Activated naive CD4-positive, alpha-beta T cell treated with anti-CD3 and anti-CD28 coated beads for 36 hours (primary cell): ENCODE measurements at regions not wholly inside any gene's neighbourhood (a gene's known extent, or its start where the extent isn't known, plus 50 kb on each side); places are given as distances from the start of the nearest gene placed in this dataset.

Source experiments
- CTCF ChIA-PET: fragments of 350-600 bp; sonication (Branson Sonifier 250); formaldehyde crosslinking; loops from one replicate; lab custom pipeline; 2021; ENCODE audit warnings: antibody characterized with exemption; lab: Charles Lee
- DNase-seq: peaks from one replicate; pipeline ENCODE4 v3.0.0-alpha.2; 2020
- H3K27ac Mint-ChIP-seq: one replicate; pipeline ENCODE4 v1.8.0; 2021; ENCODE audit warnings: mild to moderate bottlenecking, mixed read lengths
- H3K27me3 Mint-ChIP-seq: one replicate; pipeline ENCODE4 v1.8.0; 2021; ENCODE audit warnings: low read depth, mixed read lengths
- H3K36me3 Mint-ChIP-seq: one replicate; pipeline ENCODE4 v1.8.0; 2021; ENCODE audit warnings: low read depth, mixed read lengths
- H3K4me1 Mint-ChIP-seq: one replicate; pipeline ENCODE4 v1.8.0; 2021; ENCODE audit warnings: low read depth, mixed read lengths
- H3K4me3 Mint-ChIP-seq: one replicate; pipeline ENCODE4 v1.8.0; 2021; ENCODE audit warnings: mild to moderate bottlenecking, moderate library complexity, mixed read lengths
- H3K9me3 Mint-ChIP-seq: one replicate; pipeline ENCODE4 v1.8.0; 2021; ENCODE audit warnings: mixed read lengths
- intact Hi-C: fragments of 100-400 bp; cut with micrococcal nuclease; formaldehyde crosslinking; loops from one replicate; pipeline ENCODE4 v1.15.1; 2023

DNA sequence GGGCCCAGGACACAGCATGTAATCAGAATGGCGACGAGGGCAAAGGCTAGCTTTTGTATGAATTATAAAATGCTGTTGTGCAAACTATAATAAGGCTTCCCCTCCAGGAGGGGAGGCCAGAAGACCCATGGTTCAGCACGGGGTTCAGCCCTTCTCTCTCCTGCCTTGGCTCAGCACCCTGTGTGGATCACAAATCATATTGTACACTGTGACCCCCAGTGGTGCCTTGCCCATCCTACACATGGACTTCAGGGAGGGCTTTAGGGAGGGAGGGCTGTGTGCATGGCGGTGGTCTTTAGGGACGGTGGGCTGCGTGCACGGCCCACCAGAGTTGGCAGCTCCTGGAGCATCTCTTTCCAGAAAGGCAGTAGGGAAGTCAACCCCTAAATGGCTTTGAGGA, 120.8 kb upstream of the TNR start:
- no peaks in the 10 kb centered on the region for H3K4me1 Mint-ChIP-seq
- peaks cover 3% of the 10 kb centered on the region for H3K27me3 Mint-ChIP-seq
- no peak for DNase-seq
- H3K9me3 Mint-ChIP-seq: no peaks in the 10 kb centered on the region
- H3K36me3 Mint-ChIP-seq: no peaks in the 10 kb centered on the region
- CTCF ChIA-PET: no interaction called here
- no peak overlapping the region for H3K4me3 Mint-ChIP-seq
- intact Hi-C loops: no loop called here
- no peak overlapping the region for H3K27ac Mint-ChIP-seq

DNA sequence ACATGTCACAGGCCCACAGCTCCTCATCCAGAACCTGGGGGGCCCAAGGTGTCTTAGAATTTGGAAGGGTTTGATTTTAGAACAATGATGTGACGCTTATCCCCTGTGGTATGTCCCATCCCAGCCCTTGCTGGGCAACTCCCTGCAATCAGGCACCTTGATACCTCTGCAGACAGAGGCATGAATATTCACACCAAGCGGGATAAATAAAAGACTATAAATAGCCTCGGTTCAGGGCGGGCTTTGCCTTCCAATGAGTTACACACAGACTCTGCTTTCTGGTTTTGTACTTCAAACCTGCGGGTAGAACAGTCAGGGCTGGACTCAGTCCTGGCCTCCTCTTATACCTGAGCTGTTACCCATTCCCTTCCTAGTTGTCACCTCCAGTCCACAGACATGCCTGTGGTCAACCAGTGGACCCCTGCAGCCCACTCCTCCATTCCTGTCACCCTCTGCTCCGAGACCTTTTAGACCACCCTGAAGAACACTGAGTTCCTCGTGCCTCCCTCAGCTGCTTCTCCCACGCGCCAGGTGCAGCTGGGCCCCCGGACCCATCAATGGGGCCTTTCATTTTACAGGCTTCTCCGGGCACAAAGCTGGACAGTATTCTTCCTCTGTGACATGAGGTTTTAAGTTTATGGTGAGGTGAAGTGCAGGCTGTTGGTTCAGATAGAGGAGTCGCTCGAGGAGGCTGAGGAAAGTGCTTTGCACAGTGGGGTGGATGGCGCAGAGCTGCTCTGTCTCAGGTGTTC, 120.1 kb upstream of the TNR start:
- Mint-ChIP-seq H3K27ac (no peak overlapping the region), H3K4me3 (no peak overlapping the region), H3K27me3 (peaks cover 3% of the 10 kb centered on the region), H3K36me3 (no peaks in the 10 kb centered on the region), H3K9me3 (no peaks in the 10 kb centered on the region), H3K4me1 (no peaks in the 10 kb centered on the region)
- CTCF ChIA-PET: no interaction called here
- intact Hi-C loops: no loop called here
- DNase-seq: no peak

DNA sequence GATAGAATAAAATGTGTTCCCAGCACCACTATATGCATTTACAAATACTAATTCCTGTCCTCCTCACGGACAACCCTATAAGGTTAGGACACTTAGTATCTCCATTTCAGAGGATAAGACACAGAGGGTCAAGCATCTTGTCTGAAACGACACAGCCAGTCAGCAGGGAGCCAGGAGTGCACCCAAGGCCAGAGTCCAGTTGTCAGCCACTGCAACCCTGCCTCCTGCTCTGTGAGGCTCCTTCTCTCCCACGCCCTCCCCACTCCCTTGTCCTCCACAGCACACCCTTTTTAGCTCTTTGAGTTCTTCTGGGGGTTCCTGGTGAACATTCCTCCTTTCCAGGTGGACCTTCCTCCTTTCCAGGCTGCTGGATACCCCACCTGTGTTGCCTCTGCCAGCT, 119.0 kb upstream of the TNR start:
- intact Hi-C loops: no loop called here
- no peak overlapping the region for H3K4me3 Mint-ChIP-seq
- DNase-seq: no peak
- H3K36me3 Mint-ChIP-seq: no peaks in the 10 kb centered on the region
- no peaks in the 10 kb centered on the region for H3K4me1 Mint-ChIP-seq
- no peaks in the 10 kb centered on the region for H3K9me3 Mint-ChIP-seq
- CTCF ChIA-PET: no interaction called here
- H3K27ac Mint-ChIP-seq: no peak overlapping the region
- H3K27me3 Mint-ChIP-seq: peaks cover 3% of the 10 kb centered on the region

DNA sequence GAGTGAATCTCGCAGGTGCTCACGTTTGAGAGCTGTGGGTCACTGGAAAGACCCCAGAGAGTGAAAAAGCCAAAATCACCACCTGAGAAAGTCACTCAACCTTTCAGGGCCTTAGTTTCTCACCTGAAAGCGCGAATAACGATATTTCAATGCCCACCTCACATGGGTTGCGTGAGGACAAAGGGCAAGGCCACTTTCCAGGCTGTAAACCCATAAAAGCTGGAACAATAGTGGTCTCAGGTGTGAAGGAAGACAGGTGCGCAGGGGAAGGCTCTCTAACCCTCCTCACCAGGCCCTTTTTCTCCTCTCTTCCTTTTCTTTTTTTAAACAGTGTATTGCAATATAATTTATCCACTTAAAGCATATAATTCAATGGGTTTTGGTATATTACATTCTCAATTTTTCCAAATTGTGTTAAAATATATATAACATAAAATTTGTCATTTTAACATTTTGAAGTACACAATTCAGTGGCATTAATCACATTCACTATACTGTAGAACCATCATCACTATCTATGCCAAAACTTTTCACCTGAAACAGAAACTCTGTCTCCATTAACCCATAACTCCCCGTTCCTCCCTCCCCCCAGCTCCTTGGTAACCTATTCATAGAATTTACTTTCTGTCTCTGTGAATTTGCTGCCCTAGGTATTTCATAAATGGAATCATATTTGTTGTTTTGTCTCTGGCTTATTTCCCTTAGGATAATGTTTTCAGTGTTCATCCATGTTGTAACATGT, 118.4 kb upstream of the TNR start:
- no peak overlapping the region for H3K4me3 Mint-ChIP-seq
- no peak overlapping the region for H3K27ac Mint-ChIP-seq
- no peaks in the 10 kb centered on the region for H3K36me3 Mint-ChIP-seq
- no peak for DNase-seq
- CTCF ChIA-PET: no interaction called here
- intact Hi-C loops: no loop called here
- no peaks in the 10 kb centered on the region for H3K4me1 Mint-ChIP-seq
- peaks cover 3% of the 10 kb centered on the region for H3K27me3 Mint-ChIP-seq
- no peaks in the 10 kb centered on the region for H3K9me3 Mint-ChIP-seq

DNA sequence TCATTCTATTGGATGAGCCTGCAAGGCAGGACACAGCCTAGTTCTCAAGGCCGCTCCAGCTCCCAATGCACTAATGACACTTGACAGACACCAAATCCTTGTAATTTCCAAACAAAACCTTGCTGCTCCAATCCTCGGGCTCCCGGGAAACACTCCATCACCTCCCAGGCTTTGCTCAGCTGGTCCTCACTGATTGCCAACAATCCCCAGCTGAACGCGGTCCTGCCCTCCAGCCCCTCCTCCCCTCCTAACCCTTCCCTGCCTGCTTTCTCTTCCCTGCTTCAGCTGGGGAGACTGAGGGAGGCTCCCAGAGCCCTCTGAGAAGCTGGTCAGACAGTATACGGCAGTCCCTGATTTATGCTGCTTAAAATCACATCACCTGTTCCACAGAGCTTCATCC, 114.4 kb upstream of the TNR start:
- no peaks in the 10 kb centered on the region for H3K27me3 Mint-ChIP-seq
- no peaks in the 10 kb centered on the region for H3K36me3 Mint-ChIP-seq
- no peak for DNase-seq
- CTCF ChIA-PET: no interaction called here
- H3K4me3 Mint-ChIP-seq: no peak overlapping the region
- H3K9me3 Mint-ChIP-seq: no peaks in the 10 kb centered on the region
- intact Hi-C loops: no loop called here
- no peak overlapping the region for H3K27ac Mint-ChIP-seq
- no peaks in the 10 kb centered on the region for H3K4me1 Mint-ChIP-seq

DNA sequence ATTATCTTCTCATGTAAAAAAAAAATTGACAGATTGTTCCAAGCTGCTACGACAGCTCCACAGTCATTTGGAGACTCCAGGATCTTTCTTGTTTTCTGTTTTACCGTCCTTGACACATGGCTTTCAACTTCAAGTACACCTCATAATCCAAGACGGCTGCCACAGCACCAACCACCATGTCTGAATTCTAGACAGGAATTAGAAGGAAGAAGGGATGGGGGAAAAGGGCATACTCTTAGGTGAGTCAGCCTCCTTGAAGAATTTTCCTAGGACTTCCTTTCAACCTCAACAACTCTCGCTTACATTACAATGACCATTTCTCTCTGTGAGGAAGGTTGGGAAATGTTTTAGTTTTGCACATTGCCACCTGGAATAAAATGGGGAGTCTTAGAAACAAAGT, 110.3 kb upstream of the TNR start:
- intact Hi-C loops: no loop called here
- no peaks in the 10 kb centered on the region for H3K9me3 Mint-ChIP-seq
- H3K36me3 Mint-ChIP-seq: no peaks in the 10 kb centered on the region
- no peak for DNase-seq
- no peak overlapping the region for H3K27ac Mint-ChIP-seq
- no peaks in the 10 kb centered on the region for H3K4me1 Mint-ChIP-seq
- no peak overlapping the region for H3K4me3 Mint-ChIP-seq
- H3K27me3 Mint-ChIP-seq: peaks cover 4% of the 10 kb centered on the region
- CTCF ChIA-PET: no interaction called here

DNA sequence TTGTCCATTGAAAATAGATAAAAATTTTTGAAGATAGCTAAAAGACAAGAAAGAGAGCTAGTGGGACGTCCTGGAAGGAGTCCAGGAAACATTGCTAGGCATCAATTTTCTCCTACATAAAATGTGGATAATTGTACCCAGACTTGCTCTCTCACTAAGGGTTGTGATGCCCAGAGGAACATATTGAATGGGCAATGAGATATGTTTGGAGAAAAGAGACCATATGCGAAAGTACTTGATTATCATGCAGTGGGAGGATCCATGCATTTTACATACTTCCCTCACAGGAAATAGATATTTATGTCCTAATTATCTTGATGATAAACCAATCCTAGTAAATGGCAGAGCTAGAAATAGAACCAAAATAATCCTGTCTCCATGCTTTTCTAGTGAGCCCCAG, 108.4 kb upstream of the TNR start:
- Mint-ChIP-seq H3K4me3 (no peak overlapping the region), H3K27ac (no peak overlapping the region), H3K27me3 (peaks cover 7% of the 10 kb centered on the region), H3K4me1 (no peaks in the 10 kb centered on the region), H3K36me3 (no peaks in the 10 kb centered on the region), H3K9me3 (no peaks in the 10 kb centered on the region)
- CTCF ChIA-PET: no interaction called here
- intact Hi-C loops: no loop called here
- no peak for DNase-seq

DNA sequence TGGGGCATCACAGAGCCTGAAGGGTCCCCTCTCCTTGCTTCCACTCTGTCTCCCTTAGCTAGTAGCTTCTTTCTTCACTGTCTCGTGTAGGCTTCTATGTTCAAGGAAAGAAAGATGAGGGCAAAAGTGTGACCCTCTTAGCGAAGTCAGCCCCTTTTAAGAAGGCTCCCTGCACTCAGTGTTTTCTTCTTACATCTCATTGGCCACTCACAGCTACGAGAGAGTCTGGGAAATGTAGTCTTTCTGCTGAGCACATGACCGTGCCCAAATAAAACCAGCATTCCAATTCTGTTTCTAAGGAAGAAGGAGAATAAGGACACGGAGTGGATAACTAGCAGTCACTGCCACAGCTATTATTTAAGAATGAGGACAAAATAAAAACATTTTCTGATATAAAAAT, 104.9 kb upstream of the TNR start:
- intact Hi-C loops: no loop called here
- Mint-ChIP-seq H3K4me1 (no peaks in the 10 kb centered on the region), H3K27ac (no peak overlapping the region), H3K4me3 (no peak overlapping the region), H3K27me3 (peaks cover 21% of the 10 kb centered on the region), H3K36me3 (no peaks in the 10 kb centered on the region), H3K9me3 (no peaks in the 10 kb centered on the region)
- CTCF ChIA-PET: no interaction called here
- no peak for DNase-seq

DNA sequence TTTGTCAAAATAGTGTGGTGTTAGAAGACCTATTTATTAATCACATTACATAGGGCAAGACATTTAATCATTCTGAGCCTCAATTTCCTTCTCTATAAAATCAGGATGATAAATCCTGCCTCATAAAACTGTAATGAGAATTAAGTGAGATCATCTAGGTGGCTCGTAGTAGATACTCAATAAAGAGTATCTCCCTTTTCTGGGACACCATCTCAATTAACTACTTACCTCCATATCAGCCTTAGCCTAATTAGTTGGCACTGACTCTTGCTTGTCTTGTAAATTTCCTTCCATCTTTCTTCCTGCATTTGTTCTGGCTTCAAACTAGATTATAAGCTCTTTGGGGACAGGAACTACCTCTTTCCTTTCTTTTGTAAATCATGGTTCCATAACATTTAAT, 102.6 kb upstream of the TNR start:
- Mint-ChIP-seq H3K4me3 (no peak overlapping the region), H3K36me3 (no peaks in the 10 kb centered on the region), H3K27ac (no peak overlapping the region), H3K27me3 (peaks cover 25% of the 10 kb centered on the region), H3K9me3 (peaks cover 3% of the 10 kb centered on the region), H3K4me1 (no peaks in the 10 kb centered on the region)
- DNase-seq: no peak
- CTCF ChIA-PET: no interaction called here
- intact Hi-C loops: no loop called here

DNA sequence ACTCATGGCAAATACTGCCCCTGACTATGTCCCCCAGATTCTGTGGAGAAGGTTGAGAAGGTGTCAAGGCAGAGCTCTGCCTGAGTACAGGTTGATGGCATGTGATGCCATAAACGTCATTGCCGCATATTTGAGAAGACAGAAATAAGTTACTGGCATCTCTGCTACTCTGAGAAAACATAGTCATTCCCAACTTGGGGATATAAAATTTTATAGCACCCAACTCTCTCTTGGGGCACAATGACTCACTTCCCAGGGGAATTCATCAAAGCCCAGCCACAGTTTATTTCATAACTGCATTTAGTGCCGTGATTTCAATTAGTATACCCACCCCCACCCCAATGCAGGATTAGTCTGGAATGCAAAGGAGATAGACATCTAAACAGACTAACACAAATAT, 101.9 kb upstream of the TNR start:
- intact Hi-C loops: no loop called here
- Mint-ChIP-seq H3K4me1 (peaks cover 2% of the 10 kb centered on the region), H3K4me3 (no peak overlapping the region), H3K9me3 (peaks cover 3% of the 10 kb centered on the region), H3K27ac (no peak overlapping the region), H3K27me3 (peaks cover 26% of the 10 kb centered on the region), H3K36me3 (no peaks in the 10 kb centered on the region)
- no peak for DNase-seq
- CTCF ChIA-PET: no interaction called here

DNA sequence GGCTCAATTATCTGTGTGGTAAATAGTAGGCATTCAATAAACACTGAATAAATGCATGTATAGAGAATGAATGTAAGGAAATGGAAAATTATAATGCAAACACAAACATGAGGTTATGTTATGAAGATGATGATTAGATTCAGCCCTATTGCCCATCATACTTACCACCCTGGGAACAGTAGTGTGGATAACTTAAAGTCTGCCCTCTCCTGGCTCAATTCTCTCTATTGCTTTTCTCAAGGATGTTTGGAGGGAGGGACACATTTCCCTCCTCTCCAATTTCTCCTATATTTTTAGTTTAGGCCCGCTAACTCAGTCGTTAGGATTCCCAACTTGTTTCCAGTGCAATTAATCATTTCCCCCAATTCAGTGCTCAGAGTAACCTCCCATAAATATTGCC, 101.5 kb upstream of the TNR start:
- Mint-ChIP-seq H3K27ac (no peak overlapping the region), H3K27me3 (peaks cover 29% of the 10 kb centered on the region), H3K4me3 (no peak overlapping the region), H3K9me3 (peaks cover 3% of the 10 kb centered on the region), H3K36me3 (no peaks in the 10 kb centered on the region), H3K4me1 (peaks cover 2% of the 10 kb centered on the region)
- CTCF ChIA-PET: no interaction called here
- intact Hi-C loops: no loop called here
- DNase-seq: no peak

DNA sequence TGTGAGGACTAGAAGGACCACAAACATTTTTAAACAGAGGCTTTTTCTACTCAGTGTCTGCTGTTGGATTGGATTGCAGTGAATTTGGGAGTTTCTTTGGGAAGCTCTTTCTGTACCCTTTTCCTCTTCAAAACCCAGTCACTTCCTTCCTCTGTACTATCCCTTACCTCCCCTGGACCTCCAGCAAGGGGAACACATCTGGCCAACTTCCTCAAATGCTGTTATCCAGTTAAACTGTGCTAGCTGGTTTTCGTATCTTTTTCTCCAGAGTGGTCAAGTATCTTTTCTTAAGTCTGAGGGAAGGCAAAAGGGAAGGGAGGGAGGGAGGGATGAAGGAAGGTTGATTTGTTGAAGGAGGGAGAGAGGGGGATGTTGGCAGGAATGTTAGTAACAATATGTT, 99.2 kb upstream of the TNR start:
- intact Hi-C loops: no loop called here
- H3K4me3 Mint-ChIP-seq: no peak overlapping the region
- no peak overlapping the region for H3K27ac Mint-ChIP-seq
- H3K27me3 Mint-ChIP-seq: peaks cover 31% of the 10 kb centered on the region
- no peaks in the 10 kb centered on the region for H3K36me3 Mint-ChIP-seq
- DNase-seq: no peak
- peaks cover 3% of the 10 kb centered on the region for H3K9me3 Mint-ChIP-seq
- H3K4me1 Mint-ChIP-seq: peaks cover 2% of the 10 kb centered on the region
- CTCF ChIA-PET: no interaction called here

DNA sequence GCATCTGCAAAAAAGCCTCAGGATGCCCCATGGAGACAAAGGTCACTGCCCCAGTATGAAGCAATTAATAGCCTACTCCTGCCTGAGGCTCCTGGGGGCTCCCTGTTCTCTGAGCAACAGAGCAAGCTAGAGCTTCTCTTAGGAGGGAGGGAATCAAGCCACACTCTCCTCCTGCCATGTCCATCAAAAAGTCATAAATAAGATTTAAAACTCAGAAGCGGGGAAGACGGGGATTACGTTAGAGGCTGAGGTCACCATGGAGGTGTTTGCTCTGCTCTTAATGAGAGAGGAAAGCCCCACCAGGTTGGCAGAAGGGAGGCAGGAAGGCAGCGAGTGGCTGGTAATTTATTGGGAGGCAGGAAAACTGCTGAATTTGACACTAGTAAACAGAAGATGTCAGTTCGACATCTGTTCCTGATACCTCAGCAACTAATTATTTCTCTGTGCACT, 98.4 kb upstream of the TNR start:
- Mint-ChIP-seq H3K36me3 (no peaks in the 10 kb centered on the region), H3K27me3 (peaks cover 31% of the 10 kb centered on the region), H3K4me3 (no peak overlapping the region), H3K9me3 (peaks cover 3% of the 10 kb centered on the region), H3K4me1 (peaks cover 2% of the 10 kb centered on the region), H3K27ac (no peak overlapping the region)
- no peak for DNase-seq
- CTCF ChIA-PET: no interaction called here
- intact Hi-C loops: no loop called here
